Left colon (tissue), 2 donors: ENCODE measurements at regions not wholly inside any gene's neighbourhood (a gene's known extent, or its start where the extent isn't known, plus 50 kb on each side); places are given as distances from the start of the nearest gene placed in this dataset.
"Not testable (repeated sequence)": the region's sequence is repeated elsewhere in the genome, so short reads cannot be mapped to it uniquely, and the experiment has no call there.

ENCODE experiments used
- ATAC-seq: fragments of 200-7000 bp; cut with Tn5 transposase; one replicate; pipeline ENCODE4 v1.9.1; 2020; ENCODE audit warnings: mild to moderate bottlenecking, moderate library complexity
- DNase-seq, 2 donors: peaks; one replicate each; pipeline ENCODE4 v3.0.0-alpha.2; 2020
- intact Hi-C, 2 donors: fragments of 100-400 bp; cut with DNase I in 1 of 2; cut with micrococcal nuclease in 1 of 2; formaldehyde crosslinking; loops; one replicate each; pipeline versions ENCODE4 v1.11.2 to v1.14.0; 2022; cut with DNase I, micrococcal nuclease
- donor health status: DM: no; HTN: no; CAD: no.
- donor health status: DM: yes; HTN: yes; CAD: no.

DNA sequence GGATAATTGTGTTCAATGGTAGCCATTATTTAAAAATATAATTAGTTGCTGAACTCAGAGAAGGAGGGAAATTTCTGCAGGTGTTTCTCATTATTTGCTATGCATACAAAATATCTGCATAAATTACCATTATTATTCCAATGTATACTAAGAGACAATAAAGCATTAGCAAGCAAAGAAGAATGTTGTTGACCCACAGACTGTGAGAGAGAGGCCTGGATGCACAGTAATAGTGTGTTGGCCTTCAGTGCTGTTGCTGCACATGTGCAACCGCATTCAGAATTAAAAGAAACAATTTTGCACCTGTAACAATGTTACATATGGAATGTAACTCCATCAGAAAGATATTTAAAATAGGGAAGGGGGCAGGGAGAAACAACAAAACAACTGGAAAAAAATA lies 155.6 kb upstream of the KCNH8 start:
- intact Hi-C loops: no loop called here
- DNase-seq (no peak), ATAC-seq (no peak)

DNA sequence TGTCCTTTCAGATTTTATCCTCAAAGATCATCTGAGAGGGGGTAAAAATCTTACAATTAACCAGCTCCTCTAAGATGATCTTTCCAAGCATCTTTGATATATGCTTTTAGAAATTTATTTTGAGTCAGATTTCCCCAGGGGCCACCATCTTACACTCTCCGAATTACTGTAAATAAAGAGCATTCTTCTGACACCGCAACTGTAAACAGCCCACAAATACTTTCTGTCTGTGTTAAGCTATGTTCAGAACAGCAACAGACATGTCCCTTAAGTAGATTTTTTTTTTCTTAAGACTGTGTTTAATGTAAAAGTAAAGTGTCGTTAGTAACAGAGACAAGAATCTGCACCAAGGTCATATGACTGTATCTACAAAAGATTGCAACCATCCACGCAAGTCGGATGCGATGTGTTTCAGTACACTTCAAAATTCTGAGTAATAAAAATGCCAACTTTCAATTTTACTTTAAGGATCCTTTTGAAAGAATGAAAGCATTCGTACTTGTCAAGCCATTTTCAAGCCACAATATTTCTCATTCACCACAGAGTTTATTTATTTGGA lies 159.0 kb upstream of the KCNH8 start:
- DNase-seq (no peak), ATAC-seq (no peak)
- intact Hi-C loops: no loop called here

DNA sequence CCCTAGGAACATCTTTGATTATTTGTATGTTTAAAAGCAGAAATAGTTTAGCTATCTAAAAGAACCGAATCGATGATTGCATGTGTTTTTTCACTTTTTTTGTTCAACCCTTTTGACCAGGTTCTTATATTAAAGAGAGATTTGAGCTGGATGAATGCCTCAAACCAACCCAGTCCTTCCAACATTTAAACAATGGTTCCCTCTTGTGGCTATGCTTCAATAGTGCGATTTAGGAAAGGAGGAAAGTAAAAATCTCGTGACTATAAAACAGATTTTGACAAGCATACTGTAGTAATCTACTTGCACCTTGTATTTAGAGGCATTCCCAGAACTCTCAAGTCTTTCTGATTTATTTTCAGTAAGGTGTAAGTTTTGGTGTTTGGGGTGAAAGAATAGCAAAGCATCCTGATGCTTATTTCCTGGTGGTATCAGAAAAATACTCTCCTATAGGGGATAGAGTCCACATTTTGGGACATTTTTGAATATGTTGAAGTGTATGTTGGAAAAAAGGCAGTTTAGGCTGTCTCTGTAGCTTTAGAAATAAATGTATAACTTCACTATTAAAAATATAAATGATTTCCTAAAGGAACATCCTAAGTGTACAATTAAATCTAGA lies 159.6 kb upstream of the KCNH8 start:
- no peak for ATAC-seq
- intact Hi-C loops: no loop called here
- DNase-seq: no peak

DNA sequence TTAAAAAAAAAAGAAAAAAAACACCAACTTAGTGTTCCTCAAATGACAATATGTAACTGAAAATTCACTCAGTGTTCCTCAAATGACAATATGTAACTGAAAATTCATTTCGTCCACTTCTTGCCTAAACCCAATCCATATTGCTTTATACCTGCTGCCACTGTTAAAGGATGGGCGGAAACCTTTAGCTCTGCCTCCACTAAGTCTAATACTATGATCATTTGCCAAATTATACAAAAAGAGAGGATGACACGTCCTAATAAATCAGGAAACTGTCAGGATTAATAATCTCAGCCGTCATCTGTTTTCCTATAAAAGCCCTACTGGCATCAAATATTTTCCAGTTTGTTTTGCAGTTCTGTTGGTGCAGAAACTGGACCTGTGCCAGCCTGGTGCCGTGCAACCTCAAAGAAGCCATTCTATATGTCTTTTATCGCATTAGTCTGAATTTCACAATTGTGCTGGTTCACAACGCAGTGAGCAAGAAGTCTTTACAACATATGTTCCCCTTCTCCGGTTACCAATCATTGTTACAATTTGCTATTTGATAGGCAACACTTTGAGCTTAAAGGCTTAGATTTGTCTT lies 160.4 kb upstream of the KCNH8 start:
- intact Hi-C loops: no loop called here
- DNase-seq (no peak), ATAC-seq (no peak)

DNA sequence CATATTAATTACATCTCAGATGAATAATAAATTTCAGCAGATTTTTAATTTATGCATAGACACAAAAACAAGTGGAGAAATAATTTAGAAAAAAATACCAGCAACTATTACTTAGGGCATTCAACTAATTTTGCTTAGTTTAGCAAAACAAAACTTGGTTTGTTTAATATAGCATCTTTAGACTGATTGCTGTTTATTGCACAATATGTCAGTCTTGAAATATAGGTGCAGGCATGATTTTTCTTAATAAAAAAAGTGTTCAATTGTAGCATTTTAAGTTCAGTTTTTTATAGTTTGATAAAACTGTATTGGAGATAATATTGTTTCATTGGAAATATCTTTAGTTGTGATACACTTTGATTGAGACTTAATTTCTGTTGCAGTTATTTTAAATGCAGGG lies 161.2 kb upstream of the KCNH8 start:
- ATAC-seq: no peak
- no peak for DNase-seq
- intact Hi-C loops: no loop called here

DNA sequence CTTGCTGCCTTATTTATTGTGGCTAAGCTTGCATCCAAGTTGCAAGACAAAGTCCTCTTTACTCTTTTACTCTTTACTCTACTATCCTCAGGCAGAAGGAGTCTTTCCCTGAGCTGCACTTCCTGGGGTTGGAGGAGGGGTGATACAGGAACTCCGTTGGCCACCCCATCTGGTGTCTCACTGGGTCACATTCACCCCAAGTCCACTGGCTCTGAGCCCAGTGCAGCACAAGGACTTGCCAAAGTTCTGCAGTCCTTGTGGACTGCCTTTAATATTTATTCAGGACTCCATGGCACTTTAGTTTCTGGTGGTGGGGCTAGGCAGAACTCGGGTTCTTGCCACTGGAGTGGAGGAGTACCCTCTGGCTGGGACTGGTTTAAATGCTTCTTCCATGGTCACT lies 165.4 kb upstream of the KCNH8 start:
- DNase-seq (no peak), ATAC-seq (no peak)
- intact Hi-C loops: no loop called here

DNA sequence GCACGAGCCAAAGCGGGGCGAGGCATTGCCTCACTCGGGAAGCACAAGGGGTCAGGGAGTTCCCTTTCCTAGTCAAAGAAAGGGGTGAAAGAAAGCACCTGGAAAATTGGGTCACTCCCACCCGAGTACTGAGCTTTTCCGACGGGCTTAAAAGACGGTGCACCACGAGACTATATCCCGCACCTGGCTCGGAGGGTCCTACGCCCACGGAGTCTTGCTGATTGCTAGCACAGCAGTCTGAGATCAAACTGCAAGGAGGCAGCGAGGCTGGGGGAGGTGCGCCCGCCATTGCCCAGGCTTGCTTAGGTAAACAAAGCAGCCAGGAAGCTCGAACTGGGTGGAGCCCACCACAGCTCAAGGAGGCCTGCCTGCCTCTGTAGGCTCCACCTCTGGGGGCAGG lies 172.2 kb upstream of the KCNH8 start:
- intact Hi-C loops, ATAC-seq, DNase-seq: not testable (repeated sequence)

DNA sequence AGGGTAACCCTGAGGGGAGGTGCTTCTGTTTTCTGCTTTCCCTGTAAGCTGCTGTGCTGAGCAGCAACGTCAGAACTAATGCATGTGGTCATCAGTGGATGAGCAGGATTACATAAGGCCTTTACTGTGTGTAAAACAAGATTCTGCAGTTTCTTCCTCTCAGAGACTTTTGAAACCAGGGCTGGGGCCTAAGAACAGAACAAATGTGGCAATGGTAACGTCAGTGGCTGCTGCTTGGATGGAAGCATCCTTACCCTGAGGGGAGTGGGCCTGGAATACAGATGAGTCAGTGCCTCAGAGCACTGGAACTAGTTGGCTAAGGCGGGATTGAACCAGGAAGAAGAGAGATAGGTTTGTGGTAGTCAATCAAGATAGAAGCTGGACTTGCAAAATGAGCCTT lies 180.2 kb upstream of the KCNH8 start:
- intact Hi-C loops: no loop called here
- no peak for ATAC-seq
- DNase-seq: no peak

DNA sequence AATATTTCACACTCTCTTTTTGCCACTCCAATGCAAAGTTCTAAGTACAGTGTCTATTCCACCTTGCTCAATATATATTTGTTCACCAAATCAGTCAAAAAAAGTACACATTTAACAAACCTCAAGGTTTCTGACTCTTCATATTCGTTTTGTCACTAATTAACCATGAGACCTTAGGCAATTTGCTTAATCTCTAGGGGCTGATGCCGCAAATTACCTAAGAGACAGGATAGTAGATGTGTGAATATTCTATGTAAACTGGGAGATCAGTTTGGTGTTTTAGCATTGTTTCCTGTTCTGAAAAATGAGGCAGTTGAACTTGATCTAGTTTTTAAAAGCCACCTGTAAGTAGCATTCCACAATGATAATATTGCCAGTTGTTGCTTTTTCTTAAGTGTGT lies 182.5 kb upstream of the KCNH8 start:
- ATAC-seq (no peak), DNase-seq (no peak)
- intact Hi-C loops: no loop called here

DNA sequence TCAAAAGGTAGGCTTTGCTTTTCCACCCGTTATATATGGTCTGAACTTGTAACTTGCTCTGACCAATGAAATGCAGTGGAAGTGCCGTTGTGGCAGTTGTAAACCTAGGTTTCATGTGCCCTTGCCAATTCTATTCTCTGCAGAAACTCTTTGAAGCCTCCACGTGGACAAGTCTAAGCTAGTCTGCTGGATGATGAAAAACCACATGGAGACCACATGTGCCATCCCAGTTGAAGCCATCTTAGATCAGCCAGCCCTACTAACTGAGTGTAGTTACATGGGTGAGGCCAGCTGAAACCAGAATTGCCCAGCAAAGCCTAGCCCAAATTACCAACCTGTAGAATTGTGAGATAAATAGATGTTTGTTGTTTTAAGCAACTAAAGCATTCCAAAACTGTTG lies 183.7 kb upstream of the KCNH8 start:
- no peak for DNase-seq
- intact Hi-C loops: no loop called here
- no peak for ATAC-seq

DNA sequence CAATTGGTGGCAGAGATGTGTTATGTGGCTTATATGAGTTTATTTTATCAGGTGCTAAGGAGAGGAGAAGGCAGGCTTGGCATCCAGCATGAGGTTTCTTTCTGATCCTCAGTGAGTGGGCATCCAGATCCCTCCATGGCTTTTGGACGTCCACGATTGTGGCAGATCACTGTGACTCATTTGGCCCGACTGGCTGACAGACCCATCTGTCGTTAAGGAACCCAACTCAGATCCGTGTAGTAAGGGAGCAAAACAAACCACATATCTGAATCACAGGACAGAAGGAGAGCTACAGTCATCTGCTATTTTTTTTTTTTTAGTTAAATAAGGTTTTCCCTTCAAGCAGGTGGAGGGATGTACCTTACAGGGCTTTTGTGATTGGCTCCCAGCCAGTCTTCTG lies 197.0 kb upstream of the KCNH8 start:
- ATAC-seq (no peak), DNase-seq (no peak)
- intact Hi-C loops: no loop called here

DNA sequence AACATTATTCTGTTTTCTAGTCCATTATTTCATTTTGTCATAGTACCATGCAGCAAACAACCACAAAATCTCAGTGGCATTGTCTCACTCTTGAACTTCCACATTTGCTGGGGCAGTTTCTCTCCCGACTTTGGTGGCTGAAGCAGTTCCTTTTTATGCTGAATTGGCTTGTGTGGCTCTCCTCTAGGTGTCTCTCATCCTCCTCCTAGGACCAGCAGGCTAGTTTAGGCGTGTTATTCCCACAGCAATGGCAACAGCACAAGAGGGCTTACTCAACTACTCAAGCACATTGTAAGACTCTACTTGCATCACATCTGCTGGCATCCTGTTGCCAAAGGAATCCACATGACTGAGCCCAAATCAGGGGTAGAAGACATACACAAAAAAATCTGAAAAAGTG lies 201.8 kb upstream of the KCNH8 start:
- DNase-seq (no peak), ATAC-seq (no peak)
- intact Hi-C loops: no loop called here

DNA sequence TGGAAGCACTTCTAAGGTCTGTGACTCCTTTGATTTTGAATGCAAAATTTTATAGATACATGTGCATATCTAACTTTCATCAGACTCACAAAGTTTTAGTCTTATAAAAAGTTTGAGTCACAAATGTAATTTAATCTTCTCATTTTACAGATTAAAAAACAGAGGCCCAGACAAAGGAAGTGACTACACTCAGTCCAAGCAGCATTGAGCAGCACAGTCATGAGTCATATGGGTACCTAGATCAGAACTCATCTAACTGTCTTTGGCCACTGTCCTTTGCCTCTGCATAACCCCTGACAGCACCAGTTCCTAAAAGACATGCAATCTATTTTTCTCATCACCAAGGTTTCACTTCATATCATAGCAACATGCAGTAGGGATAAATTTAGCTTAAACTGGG lies 210.7 kb upstream of the KCNH8 start:
- no peak for DNase-seq
- intact Hi-C loops: no loop called here
- ATAC-seq: no peak

DNA sequence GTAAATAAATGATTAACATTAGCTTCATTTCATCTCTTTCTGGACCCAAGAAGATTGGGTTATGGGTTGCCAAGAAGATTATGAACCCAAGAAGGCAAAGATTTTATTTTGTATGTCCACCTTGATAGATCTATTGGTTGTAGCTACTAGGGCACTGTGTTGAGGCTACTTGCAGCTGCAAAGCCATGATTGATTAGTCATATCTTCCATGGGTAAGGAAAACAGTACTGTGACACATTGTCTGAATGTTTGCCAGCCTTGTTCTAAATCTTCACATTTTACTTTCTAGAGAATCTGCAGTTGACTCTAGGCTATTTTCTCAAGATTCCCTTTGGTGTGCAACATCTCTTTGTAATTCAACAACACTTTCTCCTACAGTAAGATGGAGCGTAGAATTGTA lies 229.2 kb upstream of the KCNH8 start:
- DNase-seq (no peak), ATAC-seq (no peak)
- intact Hi-C loops: no loop called here

DNA sequence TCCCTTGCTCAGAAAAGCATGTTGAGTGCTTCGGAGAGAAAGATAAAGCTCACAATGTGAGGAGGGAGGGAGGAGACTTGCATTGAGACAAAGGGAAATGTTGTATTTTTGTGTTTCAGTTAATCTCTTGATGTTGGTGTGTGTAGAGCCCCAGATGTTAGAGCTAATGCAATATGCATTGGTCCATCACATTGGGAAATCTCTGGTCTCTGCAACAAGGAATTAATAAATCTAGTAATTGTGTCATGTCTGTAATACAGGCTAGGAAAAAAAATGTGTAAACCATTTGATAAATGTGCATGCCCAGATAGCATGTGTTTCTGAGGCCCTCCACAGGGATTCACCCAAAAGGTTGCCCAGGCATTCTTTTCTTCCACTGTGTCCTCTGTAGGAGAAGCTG lies 230.4 kb upstream of the KCNH8 start:
- no peak for DNase-seq
- ATAC-seq: no peak
- intact Hi-C loops: no loop called here

DNA sequence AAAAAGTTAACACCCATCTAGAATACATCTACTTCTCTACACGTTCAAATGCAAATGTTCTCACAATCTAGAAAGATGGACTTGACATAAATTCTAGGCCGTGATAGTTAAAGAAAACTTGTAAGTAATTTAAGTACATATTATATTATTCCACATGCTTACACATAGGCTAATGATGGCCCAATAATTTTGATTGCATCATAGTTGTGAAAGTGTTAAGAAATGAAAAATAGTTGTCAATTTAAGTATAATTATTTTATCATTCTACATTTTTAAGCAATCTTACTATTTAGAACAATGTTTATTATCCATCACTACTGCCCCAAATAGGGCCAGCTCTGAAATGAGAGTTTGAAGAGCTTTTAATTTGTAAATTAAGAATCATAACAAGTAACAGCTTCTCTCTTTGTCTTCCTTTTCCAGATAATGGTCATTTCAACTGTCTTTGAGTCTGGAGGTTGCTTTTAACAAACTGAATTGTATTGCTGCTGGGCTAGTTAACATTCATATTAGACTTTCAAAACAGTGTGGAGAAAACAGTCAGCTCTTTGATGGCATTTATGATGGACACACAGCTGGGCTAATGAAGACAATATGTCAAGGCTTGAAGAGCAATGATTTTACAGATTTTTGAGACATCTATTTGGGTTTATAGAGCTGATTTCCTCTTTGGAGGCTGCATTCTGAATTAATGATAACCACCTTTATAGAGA lies 246.1 kb upstream of the KCNH8 start:
- intact Hi-C loops: no loop called here
- ATAC-seq: no peak
- no peak for DNase-seq

DNA sequence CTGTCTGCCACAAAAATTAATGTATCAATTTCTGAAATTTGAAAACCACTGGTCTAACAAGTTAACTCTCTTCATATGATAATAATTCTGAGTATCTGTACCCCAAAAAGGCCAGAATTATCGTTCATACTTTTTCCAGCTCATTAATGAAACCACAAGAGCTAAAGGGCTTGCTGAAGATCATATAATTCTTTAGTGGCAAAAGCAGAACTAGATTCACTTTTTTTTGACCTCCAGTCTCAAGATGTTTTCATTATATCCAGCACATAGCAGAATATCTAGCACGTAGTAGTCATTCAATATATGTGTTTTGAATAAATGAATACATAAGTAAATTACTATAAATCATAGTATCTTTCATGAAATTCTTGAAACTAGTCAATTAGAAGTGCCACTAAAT lies 246.7 kb upstream of the KCNH8 start:
- DNase-seq: no peak
- ATAC-seq: no peak
- intact Hi-C loops: no loop called here

DNA sequence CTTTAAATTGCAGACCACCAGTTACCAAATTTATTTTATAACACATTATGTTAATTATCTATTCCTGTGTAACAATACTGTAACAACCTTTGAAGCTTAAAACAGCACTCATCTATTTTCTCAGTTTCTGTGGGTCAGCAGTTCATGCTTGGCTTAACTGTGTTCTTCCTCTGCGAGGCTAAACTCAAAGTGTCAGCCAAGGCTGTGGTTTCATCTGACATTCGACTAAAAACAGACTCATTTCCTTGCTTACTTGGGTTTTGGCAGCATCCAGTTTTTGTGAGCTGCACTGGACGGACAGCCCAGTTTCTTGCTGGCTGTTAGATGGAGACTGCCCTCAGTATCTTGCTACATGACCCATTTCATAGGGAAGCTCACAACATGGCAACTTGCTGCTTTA lies 247.3 kb upstream of the KCNH8 start:
- intact Hi-C loops: no loop called here
- no peak for DNase-seq

DNA sequence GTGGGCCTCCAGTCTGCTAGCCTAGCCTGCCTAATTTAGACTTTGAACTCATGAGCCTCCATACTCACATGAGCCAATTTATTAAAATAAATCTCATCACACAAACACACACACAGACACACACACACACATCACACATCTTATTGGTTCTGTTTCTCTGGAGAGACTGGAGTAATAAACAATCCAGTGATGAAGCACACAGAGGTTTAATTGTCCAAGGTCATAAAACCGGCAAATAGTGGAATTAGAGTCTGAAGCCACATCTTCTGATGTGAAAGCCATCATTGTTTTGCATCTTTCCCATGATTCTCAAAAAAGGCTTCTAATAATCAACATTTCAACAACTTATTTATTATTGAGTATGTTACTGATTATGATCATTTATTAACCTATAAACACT lies 249.4 kb upstream of the KCNH8 start:
- intact Hi-C loops: no loop called here
- DNase-seq (no peak), ATAC-seq (no peak)

More for the DNA sequence above, 247.3 kb upstream of the KCNH8 start:
- ATAC-seq: no peak

DNA sequence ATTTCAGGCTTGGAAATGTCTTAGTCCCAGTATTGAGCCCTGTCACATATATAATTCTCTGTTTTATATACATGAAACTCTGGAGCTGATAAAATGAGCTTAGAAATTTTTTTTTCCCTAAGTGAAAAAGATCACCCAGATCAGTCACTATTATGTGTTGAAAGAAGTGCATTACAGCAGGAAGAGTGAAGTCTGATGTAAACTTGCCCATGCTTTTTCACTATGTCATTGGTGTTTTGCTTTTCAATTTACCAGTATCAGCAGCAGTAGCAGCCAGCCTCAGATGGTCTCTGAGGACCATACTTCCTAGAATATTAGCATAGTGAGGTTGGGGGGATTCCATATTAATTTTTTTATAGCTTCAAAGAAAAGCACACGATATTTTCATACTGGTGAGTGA lies 255.6 kb upstream of the KCNH8 start:
- intact Hi-C loops: no loop called here
- no peak for DNase-seq
- ATAC-seq: no peak

DNA sequence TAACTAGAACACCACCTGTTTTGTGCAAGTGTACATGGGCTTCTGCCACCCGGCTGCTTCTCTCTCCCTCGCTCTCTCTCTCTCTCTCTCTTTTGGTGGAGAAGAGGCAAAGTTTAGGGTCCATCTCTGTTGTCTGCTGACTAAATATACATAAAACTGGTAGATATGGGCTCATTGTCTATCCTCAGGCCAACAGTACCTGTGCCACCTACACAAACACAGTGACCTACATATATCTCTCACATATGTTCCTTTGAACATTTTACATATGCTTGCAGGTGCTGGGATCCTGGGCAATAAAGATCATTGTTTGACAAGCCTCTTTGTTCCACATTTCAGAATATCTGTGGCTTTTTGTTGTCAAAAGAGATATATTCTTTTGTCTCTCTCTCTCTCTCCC lies 256.3 kb upstream of the KCNH8 start:
- ATAC-seq: no peak
- intact Hi-C loops: no loop called here
- no peak for DNase-seq
